Fibroblast of peridontal ligament (primary cell): ENCODE measurements at regions not wholly inside any gene's neighbourhood (a gene's known extent, or its start where the extent isn't known, plus 50 kb on each side); places are given as distances from the start of the nearest gene placed in this dataset.
"Not testable (repeated sequence)": the region's sequence is repeated elsewhere in the genome, so short reads cannot be mapped to it uniquely, and the experiment has no call there.

Experiments used
- DNase-seq: peaks from one replicate; pipeline ENCODE4 v3.0.0-alpha.2; 2010; ENCODE audit errors: extremely low read depth

DNA sequence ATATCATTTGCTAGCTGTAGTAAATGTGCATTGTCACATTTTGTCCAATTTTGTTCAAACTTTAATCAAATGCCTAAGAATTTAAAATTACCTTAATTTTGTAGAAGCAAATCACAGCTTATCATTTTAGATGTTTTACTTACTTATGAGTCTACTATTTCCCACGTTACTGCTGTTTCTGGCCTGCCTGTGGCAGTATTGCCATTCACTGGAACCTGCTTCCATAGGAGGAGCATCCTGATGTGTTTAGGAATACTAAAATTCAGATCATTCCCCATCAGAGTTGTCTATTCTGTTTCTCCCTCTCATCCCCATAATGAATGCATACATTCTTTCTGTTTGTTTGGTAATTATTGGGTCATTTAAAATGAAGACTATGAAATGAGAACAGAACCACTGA lies 119.5 kb upstream of the SNRPN start:
- DNase-seq, result no peak

DNA sequence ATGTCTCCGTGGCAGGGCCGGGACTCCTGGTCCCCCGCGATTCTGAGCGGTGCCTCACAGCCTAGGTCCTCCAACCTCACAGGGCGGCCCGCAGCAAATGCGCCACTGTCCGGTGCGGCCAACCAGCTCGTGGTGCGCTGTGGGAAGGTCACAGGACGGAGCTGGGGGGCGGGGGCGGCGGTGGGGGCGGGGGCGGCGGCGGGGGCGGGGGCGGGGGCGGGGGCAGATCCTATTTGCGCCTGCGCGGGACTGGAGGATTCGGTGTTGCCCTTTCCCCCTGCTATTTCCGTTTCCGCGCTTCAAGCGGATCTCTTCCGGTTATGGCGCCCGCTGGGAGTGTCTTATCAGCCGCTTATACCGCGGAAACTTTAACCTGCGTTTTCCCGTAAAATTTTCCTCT lies 106.7 kb upstream of the SNRPN start:
- DNase-seq, result peak; percentile 13

DNA sequence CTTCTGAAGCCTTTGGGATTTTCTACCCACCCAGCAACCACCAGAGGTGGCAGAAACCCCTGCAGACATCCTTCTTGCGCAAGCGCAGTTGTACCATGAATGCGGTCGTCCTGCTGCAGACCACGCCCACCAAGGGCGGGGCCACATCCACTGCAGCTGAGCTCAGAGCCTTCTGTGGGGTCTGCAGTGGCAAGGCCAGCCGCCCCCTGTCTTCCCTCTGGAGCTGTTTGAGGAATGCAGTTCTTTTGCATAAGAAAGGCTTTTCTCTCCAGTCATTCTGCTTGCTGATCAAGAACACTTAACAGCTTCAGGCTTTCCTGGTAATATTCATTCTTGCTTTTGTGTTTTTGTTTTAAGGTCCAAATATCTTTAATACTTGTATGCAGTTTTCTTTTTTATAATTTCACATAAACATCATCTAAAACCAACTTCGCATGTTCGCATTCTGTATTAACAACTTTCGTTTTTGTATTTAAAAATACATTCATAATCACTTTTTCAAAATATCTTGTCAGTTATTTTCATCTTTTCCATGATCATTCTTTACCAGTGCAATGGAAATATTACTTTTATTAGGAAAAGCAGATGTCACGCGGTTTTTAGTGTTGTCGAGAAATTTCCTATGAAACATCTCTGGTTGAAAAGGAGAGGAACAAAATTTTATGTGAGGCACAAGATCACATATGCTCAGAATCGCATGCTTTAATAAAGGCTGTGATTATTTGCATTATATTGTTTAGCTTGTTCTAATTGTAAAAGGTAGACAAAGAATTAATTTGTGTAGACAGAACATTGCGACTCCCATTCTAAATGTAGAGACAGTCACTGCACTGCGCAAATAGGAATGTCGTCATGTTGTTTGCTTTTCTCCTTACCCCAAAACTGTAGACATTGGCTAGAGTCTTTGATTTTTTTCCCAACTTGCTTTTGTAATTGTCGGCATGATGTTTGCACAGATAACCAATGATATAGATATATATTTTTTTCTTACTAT lies 98.1 kb upstream of the SNRPN start:
- no peak for DNase-seq

DNA sequence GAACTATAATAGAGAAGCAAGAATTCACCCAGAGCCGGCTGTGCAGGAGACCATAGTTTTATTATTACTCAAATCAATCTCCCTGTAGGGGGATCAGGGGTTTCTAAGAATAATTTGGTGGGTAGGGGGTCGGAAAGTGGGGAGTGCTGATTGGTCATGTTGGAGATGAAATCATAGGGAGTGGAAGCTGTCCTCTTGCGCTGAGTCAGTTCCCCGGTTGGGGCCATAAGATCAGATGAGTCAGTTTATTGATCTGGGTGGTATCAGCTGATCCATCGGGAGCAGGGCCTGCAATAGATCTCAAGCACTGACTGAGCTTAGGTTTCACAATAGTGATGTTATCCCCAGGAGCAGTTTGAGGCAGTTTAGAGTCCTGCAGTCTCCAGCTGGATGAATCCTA lies 97.0 kb upstream of the SNRPN start:
- DNase-seq, result no peak

DNA sequence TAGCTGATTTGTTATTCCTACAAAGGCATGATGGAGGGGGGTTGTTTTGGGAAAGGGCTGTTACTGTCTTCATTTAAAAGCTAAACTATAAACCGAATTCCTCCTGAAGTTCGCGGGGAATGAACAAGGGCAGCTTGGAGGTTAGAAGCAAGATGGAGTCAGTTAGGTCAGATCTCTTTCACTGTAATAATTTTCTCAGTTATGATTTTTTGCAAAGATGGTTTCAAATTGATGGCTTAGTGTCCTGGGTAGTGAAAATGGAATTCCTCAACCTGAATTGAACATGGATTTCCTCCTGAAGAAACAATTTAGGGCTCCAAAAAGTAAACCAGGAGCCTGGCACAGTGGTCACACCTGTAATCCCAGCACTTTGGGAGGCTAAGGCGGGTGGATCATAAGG lies 96.6 kb upstream of the SNRPN start:
- DNase-seq, result not testable (repeated sequence)

DNA sequence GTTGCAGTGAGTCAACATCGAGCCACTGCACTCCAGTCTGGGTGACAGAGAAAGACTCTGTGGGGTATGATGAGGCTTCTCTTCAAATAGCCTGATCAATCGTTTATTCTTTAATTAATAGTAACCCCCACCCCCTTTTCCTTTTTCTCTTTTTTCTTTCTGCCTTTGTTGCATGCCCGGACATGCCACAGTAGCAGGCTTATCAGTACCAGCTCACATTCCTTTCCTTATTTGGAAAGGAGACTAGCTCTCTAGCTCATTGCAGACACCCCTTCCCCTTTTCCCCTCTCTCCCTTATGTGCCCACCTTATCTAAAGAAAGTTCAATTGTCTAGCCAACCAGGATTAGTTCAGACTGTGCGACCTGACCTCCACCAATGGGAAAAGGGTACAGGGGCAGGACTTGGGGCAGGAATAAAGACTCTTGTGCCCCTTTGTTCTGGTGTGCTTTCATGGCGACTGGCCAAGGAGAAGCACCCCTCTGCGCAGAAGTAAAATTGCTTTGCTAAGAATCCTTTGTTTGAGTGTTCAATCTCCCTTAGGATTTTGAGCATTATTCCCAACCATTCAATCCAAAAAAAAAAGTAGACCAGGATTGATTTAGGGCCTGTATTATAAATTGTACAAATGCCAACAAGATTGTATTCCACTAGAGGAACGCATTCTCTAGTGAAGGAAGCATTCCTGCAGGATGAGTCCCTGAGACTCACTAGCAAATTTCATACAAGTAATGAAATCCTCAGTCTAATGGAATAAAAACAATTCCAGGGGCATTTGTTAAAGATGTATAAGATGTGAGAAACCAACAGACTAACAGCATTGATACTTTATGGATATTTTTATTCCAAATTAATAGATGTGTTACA lies 95.8 kb upstream of the SNRPN start:
- no peak for DNase-seq

DNA sequence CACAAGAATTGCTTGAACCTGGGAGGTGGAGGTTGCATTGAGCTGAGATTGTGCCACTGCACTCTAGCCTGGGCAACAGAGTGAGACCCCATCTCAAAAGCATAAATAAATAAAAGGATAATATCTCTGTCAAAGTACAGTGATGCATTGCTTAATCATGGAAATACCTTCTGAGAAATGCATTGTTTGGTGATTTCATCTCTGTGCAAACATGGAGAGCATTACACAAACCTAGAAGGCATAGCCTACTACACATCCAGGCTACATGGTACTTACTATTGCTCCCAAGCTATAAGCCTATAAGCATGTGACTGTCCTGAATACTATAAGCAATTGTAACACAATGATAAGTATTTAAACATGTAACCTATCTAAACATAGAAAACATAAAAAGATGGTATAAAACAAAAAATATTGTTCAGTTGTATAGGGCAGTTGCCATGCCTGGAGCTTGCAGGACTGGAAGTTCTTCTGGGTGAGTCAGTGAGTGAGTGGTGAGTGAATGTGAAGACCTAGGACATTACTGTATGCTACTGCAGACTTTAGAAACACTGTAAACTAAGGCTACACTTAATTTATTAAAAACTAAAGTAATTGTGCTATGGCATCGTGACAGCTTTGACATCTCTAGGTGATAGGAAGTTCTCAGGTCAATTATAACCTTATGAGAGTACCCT lies 93.6 kb upstream of the SNRPN start:
- no peak for DNase-seq

DNA sequence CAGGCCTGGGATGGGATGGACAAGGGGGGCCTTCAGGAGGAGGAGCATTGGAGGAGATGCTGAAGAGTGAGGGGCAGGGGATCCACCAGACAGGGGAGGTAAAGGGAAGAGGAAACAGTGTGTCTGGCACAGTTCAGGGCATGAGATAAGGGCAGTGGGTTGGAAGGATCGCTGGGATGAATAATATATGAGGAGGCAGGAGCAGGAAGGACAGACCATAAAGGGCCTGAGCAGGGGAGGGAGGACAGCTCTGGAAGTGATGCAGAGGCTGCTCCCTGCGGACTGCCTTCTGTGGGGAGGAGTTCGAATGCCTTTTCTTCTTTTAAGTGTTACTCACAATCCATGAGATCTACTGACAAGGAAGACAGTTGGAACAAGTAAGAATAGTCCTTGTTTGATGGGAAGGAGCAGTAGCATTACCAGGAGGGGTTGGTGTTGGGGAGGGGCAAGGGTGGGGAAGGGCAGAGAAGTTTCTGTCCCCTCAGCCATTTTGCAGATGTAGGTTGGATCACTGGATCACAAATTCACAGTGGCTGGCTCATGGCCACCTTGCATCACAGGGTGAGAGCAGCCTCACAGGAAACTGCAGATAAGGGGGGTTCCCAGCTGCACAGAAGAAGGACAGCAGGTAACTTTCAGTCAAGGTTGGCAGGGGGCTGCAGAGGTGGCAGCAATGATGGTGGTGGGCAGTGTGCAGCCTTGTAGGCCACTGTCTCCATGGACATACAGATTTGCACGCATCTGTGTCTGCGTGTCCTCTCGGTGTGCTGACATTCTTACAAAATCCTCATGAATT lies 91.9 kb upstream of the SNRPN start:
- no peak for DNase-seq

DNA sequence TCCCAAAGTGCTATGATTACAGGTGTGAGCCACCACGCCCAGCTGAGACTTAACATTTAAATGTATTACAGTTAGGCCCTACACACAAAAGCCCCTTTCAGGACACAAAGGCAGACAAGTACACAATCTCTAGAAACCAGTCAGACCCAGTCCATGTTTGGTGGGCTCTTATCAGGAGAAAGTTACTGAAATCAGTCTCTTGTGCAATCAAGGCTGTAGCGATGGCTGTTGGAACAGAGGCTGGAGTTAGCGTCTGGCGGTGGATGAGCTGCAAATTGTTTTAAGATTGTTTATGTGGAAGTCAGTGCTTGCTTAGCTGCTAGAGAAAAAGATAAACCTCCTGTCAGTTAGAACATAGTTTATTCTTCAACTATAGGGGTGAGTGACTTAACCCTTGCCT lies 89.5 kb upstream of the SNRPN start:
- no peak for DNase-seq

DNA sequence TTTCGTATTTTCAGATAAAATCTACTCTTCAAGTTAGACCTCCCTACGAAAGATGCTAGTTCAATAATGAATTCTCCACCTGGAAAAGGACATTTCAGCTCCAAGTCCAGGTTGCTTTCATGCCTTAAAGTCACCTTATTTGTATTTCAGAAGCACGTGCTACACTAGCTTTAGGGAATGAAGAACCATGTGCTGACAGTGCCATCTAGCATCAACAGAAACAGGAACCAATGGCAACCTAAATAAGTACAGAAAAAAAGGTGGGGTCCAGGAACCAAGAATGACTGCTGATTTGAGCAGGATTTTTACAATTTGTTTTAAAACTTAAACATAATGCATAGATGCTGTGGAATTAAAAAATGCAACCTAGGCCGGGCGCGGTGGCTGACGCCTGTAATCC lies 77.6 kb upstream of the SNRPN start:
- DNase-seq, result no peak

DNA sequence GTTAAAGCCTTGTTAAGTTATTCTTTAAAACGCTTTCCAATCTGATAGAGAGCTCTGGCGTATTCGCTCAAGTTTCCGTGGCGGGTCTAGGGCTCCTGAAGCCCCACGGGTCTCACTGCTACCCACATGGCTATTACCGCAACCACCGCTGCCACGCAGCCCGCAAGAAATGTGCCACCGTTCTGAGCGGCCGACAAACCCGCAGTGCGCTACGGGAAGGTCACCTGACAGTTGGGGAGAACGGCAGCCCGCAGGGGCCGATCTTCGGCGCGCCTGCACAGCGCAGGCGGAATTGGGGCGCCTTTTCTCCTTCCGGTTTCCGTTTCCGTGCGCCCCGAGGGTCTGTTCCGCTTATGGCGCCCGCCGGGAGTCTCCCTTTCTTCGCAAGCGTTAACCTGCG lies 76.6 kb upstream of the SNRPN start:
- DNase-seq, result peak; percentile 2

DNA sequence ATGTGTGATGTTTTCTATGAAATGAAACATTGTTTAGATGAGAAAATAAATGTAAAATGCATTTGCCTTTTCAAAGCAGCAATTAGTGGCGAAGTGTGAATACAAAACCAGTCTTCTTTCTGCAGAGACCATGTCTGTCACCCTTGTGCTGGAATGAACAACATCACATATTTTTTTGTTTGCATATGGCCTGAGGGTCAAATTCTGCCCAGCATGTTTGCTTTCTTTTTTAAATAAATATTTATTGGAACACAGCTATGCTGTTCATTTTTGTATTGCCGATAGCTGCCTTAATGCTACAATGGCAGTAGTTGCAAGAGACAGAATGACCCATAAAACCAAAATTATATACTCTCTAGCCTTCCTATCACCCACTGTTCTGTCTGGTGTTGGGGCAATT lies 75.3 kb upstream of the SNRPN start:
- no peak for DNase-seq

DNA sequence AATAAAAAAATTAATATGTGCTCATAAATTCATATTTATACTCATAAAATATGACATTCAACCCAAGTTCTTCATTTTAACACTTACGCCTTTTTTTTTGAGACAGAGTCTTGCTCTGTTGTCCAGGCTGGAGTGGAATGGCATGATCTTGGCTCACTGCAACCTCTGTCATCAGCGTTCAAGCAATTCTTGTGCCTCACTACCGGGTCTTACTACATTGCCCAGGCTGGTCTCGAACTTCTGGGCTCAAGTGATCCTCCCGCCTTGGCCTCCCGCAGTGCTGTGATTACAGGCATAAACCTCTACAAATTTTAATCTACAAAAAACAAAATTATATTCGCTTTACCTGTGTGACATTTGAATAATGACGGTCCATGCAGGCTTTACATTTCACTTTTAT lies 74.1 kb upstream of the SNRPN start:
- no peak for DNase-seq

DNA sequence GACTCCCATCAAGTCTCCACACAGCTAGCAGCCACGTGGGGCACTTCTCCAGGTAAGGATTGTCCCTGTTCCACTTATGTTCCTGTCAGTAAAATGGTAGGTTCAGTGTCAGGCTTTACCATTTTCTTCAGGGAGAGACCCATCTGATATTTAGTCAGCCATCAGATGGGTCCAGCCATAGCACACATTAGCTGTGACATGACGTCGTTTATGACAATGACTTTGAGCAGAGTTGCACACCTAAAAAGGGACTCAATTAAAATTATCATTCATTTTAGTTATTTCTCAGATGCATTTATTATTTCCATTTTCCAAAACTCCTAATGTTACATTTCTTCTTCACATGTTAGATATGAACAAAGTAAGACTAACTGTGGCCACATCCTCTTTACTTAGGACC lies 68.2 kb upstream of the SNRPN start:
- no peak for DNase-seq

DNA sequence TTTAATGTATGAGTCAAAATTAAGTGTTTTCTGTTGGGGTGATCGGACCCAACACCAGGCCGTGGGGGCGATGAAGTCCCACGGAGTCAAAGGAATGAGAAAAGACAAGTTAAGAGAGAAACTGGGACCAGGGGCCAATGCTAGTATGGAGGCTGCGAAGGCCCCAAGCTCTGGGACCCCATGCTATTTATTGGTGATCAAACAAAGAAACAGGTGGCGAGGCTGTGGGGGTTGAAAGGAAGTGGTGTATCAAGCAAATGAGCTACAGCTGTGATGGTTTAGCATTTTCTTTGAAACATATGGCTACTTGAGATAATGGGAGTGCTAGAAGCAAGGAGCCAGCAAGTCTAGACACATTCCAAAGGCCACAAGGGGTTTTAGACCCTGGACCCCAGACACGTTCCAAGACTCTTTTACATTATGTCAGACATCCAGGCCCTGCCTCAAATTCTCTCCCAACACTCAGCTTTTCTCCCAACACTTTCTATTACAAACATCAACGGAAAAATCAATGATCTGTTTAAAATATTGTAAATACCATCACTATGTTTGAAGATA lies 56.0 kb upstream of the SNRPN start:
- DNase-seq, result no peak

DNA sequence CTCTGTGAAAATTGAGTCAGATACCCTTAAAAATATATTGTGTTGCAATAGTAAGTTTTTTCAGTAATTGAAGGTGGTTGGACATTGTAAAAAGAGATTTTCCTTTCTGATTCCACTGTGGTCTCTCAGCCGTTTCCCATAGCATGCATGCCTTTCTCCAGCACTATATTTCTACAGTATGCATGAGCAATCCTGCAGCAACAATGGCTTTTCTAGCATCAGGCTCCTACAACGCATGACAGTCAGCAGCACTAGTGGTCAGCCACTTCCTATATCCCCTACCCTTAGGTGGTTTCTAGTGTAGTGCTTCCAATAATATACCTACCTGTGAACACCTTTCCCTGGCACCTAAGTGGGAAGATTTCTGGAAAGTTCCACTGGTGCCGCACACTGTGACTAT lies 55.4 kb upstream of the SNRPN start:
- no peak for DNase-seq

DNA sequence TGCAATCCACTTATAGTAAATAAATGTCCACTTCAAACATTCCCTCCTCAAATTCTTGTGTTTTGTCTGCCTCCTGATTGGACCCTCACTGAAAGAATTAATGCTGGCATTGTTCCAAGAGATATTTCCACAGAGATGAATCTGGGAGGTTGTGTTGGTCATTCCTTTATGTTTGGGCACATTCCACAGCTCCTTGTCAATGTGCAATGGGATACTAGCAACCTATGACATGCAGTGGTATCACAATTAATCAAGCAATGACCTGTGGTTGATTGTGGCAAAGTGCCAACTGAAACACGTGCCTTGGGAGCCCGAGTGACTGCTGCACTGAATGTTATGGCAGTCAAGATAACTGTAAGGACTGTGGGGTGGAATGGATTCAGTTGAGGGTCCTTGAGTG lies 55.0 kb upstream of the SNRPN start:
- DNase-seq, result no peak

DNA sequence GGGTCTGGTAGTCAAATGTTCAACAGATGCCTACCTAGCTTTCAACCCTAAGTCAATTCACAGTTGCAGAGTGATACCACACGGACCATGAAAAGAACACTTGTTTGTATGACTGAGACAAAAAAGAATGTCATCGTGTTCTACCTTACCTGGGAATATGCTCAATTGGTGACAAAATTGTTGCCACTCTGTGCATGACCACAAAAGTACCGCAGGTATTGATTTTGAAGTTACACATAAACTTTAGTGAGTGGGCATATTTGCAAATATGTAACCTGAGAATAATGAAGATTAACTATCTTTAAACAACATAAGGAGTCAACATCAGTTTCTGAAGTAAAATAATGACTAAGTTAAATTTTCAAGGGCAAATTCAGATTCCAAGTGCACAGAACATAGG lies 53.4 kb upstream of the SNRPN start:
- DNase-seq, result no peak
